ENCODE measurements at regions not wholly inside any gene's neighbourhood (a gene's known extent, or its start where the extent isn't known, plus 50 kb on each side); places are given as distances from the start of the nearest gene placed in this dataset.

DNA sequence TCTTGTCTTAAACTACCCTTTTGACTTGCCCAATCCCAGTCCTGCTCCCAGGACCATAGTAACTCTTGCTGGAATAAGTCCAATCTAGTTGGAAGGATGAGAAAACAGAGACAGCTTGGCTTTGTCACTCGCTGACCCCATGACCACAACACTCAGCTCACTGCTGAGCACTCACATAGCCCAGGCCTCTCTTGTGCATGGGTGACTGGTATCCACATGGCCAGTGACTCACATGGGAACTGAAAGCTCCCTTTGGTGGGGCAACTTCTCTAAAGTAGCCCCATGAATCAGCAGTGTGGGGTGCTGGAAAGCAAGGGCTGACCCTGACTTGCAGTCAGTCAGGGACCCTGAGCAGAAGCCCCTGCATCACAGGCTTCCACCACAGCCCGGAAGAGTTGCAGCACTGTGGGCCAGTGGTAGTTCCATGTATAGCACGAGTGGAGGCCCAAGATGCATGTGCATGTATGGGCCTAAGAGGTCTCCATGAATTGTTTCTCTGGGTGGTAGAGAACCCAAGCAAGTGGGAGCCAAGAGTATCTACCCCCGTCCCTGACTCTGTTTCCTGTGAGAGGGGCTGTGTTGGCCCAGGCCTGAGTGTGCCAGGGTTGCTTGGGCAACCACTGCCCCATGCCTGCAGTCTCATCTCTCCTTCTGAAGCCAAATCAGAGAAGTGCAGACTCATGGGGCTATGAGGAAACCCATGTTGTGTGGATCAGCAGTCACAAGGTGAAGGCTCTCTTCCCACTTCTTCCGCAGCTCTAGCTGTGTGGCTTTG lies 62.1 kb upstream of the XCR1 start:
- no peak for DNase-seq

DNA sequence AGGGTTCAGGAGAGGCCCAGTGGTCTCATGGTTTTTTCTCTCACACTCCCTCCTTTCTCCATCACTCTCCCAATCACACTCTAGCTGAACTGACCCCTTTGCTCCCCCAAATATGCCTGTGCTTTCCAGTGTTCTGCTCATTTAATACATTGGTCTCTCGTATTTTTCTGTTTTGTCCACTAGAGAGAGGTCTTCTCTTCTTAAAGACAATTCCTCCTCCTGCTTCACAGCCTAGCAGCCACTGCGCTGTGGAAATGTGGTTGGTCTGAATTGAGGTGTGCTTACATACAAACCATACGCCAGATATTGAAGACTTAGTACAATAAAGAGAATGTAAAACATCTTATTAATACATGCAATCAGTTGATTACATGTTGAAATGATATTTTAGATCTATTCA lies 60.6 kb upstream of the XCR1 start:
- no peak for DNase-seq

GRCh38 chr3:46086986-46087385 lies 59.7 kb upstream of the XCR1 start:
- no peak for DNase-seq

- DNase-seq = no peak
Measured at GRCh38 chr3:46086083-46086437, 58.8 kb upstream of the XCR1 start.

GRCh38 chr3:46085421-46086082 lies 58.3 kb upstream of the XCR1 start:
- no peak for DNase-seq

DNA sequence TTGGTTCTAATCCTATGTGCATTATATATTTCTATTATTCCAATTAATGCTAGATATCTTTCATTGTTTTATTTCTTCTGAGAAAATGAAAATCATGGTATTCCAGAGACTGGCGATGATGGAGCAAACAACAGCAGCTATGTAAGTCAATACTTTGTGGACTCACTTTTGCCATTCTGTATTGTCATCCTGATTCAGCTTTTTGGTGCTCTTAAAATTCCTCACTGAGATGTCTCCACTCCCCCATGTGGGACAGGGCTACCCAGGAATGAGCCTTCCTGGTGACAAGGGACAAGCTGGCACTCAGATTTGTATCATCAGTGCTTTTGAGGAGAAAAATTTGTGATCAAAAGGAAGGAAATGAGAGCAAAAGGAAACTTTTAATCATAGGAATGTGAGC lies 56.7 kb upstream of the XCR1 start:
- no peak for DNase-seq

DNA sequence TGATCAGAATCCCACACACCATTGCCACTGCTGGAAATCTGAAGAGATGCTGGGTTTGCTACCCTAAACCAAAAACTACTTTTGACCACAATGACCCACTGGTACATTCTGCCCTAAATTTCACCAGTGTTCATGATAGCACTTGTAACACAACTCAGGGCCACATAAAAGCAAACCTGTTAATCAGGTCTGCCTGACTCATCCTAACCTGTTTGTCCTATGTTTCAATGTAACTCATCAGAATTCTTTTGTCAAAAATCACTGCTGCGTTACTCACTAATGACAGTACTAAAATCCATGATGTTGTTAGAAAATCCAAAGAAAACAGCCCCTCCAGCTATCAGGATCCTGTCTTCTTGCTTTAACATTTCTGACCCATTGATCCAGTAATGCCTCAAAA lies 55.6 kb upstream of the XCR1 start:
- DNase-seq = no peak

DNA sequence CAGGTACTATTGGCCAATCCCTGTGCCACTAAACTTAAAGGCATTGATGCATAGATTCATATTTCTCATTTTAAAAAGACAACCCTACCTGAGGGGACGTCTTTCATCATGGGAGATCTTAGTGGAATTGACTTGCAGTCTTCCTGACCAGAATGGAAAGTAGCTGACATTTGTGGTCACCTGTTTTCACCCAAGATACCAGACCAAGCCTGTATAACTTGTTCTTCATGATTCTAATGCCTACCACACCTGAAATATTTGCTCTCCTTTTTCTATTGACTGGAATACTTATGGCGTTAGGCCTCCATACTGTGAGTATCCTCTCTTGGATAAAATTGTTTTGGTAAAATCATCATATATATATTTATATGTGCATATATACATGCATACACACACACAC lies 54.7 kb upstream of the XCR1 start:
- DNase-seq = no peak

GRCh38 chr3:46080969-46081345 lies 53.7 kb upstream of the XCR1 start:
- DNase-seq = no peak

GRCh38 chr3:46080124-46080968 lies 53.1 kb upstream of the XCR1 start:
- DNase-seq = no peak

- peak; percentile 71 to 84 (median 80) for DNase-seq
Measured at GRCh38 chr3:46078712-46079400, 51.6 kb upstream of the XCR1 start.

Measured in activated CD4-positive, CD25-positive, alpha-beta regulatory T cell (primary cell).